Activated gamma-delta T cell (primary cell): ENCODE measurements at regions not wholly inside any gene's neighbourhood (a gene's known extent, or its start where the extent isn't known, plus 50 kb on each side); places are given as distances from the start of the nearest gene placed in this dataset.

Source experiments
- DNase-seq: peaks from one replicate; lab custom pipeline; 2025; lab: John Stamatoyannopoulos, UW

DNA sequence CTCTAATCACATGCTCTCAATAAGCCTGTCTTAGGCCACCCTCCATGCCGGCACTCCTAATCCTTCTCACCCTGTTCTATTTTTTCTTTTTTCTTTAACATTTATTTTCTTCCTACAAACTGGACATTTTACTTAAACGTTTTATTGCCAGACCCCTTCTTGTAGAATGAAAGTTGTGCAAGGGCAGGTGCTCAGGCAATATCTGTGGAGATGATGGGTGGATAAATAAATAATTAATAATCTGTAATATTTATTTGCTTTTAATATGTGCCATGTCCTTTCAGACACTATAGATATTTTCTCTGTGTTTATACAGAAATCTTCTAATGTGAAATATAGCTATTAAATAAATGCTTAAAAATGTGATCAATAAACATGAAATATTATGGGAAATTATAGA, 815.7 kb upstream of the MIR17HG start:
- no peak for DNase-seq

DNA sequence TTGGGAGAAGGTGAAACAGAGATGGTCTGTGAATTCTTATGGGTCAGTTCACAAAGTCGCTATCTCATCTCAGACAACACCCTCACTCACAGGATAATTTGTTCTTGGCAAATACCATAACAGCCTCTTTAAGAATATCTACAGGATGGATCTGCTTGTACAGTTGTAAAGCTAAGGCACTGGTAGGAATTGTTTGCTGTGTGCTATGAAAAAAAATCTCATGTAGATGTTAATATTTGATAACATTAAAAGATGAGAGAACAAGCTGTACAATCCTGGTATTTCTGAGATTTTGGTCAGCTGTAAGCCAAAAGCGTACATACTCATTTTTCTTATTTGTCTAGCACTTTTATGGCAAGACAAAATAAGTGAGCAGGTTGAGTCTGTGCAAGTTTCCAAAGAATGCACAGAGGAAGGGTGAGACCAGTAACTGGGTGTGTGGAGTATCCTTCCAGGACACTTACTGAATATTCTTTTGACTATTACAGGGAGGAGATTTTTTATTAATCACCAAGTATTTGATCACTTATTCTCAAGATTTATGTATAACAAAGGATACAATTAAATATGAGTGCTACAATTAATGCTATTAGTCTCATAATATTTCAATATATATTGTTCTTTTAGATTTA, 814.5 kb upstream of the MIR17HG start:
- DNase-seq = no peak

- DNase-seq = no peak
These were observed 813.6 kb upstream of the MIR17HG start for GRCh38 chr13:90533866-90534265.

- no peak for DNase-seq
These were observed 812.7 kb upstream of the MIR17HG start for GRCh38 chr13:90534617-90535370.

DNA sequence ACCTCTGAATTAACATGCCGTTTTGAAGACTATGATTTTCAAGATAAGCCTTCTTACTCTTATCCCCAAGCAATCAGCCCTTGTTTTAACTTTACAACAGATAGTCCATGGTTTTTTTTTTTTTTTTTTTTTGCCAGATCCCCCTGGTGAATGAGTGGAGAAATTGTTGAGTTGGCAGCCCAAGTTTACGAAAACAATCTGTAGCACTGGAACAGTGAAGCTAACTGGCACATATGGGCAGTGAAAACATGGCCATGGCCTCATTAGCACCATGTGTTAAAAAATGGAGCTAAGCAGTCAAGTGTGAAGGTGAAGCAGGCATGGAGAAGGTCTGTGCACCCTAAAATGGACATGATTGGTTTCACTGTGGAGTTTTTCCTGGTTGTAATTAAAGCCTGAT, 812.1 kb upstream of the MIR17HG start:
- DNase-seq = no peak

DNA sequence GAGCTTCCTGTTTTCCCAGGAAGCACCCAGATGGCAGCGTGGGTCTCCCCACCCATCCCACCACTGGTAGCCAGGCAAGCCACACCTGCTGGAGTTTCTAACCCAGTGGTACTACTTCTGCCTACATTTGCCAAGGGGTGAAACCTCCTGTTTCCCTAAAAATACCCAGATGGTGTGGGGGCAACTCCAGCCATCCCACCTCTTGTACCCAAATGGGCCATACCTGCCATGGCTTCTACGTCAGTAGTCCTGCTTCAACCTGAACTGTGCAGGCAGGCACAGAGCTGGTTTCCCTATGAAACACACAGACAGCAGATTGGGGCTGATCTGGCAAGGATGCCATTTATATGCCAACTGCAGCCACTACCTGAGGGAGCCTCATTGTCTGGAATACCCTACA, 809.4 kb upstream of the MIR17HG start:
- no peak for DNase-seq

DNA sequence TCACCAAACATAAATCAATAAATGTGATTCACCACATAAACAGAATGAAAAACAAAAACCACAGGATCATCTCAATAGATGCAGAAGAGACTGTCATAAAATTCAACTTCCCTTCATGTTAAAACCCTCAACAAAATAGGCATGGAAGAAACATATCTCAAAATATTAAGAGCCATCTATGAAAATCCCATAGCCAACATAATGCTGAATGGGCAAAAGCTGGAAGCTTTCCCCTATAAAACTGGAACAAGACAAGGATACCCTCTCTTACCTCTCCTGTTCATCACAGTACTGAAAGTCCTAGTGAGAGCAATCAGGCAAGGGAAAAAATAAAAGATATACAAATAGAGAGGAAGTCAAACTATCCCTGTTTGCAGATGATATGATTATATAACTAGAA, 806.1 kb upstream of the MIR17HG start:
- no peak for DNase-seq

DNA sequence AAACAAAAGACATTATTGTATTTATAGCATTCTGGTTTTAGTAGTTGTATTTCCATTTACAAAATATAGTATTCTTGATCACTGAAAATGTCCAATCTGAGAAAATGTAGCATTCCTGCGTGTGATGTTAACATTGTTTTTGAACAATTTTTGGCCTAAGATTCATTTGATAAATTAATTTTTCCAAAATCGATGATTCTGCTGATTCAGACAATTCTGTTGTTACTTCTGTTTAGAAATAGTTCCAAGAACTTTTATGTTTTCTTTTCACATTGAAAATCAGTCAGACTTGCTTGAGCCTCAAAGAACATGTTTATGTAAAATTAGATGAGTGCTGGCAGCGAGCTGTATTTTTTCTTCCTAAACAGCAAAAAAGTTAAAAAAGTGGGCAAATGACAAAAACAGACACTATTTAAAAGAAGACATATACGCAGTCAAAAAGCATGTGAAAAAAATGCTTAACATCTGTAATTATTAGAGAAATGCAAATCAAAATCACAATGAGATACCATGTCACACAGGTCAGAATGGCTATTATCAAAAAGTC, 804.5 kb upstream of the MIR17HG start:
- DNase-seq = no peak

- DNase-seq = no peak
These were observed 802.2 kb upstream of the MIR17HG start for GRCh38 chr13:90545070-90545840.

GRCh38 chr13:90547272-90547790, 800.2 kb upstream of the MIR17HG start:
- no peak for DNase-seq

- DNase-seq = no peak
These were observed 796.2 kb upstream of the MIR17HG start for GRCh38 chr13:90551253-90551652.

- no peak for DNase-seq
These were observed 794.8 kb upstream of the MIR17HG start for GRCh38 chr13:90552702-90553101.

- no peak for DNase-seq
These were observed 794.3 kb upstream of the MIR17HG start for GRCh38 chr13:90553159-90553558.

GRCh38 chr13:90557626-90558025, 789.9 kb upstream of the MIR17HG start:
- DNase-seq = no peak

GRCh38 chr13:90562443-90562842, 785.0 kb upstream of the MIR17HG start:
- no peak for DNase-seq

DNA sequence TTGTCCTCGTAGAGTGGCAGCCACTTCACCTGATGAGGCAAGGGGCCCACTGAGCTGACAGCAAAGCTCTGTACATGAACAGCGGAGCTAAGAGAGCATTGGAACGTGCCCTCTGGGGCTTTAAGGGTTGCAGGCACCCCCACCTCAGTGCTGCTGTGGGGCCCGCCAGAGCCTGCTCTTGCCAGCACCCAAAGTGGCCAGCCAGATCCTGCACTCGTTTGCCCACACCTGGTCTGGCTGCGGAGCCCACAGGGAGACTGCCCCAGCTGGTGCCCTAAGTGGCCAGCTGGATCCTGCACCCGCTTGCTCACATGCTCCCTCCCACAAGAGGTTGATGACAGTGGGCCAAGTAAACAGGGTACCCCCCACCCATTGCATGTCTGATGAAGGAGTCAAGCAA, 783.4 kb upstream of the MIR17HG start:
- DNase-seq = no peak

DNA sequence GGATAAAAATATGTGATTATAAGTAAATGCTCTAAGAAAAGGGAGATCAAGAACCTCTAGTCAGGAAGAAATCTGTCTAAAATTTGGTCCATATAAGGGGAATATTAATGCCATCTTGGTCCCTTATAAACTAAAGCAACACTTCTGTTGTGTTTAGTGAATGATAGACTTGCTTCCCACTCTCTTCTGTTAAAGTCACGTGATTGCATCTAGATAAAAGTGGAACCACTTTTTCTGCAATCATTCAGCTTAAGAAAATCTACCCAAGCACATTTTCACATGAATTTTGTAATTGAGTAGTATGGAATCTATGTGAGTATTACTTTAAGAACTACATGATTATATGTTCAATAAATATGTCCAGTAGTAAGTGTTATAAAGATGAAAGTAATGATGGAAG, 782.9 kb upstream of the MIR17HG start:
- DNase-seq = no peak

- DNase-seq = no peak
These were observed 781.3 kb upstream of the MIR17HG start for GRCh38 chr13:90565985-90566713.

DNA sequence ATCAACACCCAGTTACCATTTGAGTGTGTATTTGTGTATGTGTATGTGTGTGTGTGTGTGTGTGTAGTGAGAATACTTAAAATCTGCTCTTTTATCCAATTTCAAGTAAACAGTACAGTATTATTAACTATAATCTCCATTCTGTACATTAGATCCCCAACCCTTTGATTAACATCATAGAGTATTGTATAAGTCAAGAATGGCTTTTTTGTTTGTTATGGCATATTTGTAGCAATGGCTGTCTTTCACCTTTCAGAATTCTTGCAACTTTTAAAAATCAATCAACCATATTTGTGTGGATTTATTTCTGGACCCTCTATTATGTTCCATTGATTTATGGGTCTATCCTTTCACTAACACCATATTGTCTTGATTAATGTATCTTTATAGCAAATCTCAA, 779.3 kb upstream of the MIR17HG start:
- DNase-seq = no peak

DNA sequence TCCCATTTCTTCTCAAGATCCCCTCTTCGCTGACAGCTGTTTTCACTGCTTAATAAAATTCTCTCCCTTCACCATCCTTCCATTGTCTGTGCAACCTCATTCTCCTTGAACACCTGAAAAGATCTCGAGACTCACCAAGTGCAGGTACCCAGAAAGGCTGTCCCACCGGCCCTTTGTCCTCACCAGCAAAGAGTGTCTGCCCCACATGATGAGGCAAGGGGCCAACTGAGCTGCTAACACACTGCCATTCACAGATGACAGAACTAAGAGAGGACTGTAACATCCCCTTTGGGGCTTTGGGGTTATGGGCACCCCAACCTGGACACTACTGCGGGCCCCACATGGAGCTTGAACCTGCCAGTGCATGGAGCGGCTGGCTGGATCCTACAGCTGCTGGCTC, 771.4 kb upstream of the MIR17HG start:
- DNase-seq = no peak

DNA sequence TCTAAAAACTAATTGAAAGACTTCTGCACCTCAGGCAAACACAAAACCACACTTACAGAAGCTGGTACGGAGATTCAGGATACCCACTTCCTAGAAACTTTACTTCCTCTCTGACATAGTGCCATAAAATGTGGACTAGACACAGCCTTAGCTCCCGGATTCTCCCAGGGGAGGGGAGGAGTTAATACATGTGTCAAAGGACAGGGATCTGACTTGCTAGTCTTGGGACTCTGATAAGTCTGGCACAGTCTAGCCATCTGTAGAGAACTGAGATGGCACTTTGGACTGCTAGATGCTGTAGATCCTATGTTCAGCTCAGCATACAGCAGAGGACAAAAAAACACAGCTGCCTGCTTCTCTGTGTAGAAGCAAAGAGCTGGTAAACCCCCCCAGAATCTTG, 769.8 kb upstream of the MIR17HG start:
- DNase-seq = no peak

DNA sequence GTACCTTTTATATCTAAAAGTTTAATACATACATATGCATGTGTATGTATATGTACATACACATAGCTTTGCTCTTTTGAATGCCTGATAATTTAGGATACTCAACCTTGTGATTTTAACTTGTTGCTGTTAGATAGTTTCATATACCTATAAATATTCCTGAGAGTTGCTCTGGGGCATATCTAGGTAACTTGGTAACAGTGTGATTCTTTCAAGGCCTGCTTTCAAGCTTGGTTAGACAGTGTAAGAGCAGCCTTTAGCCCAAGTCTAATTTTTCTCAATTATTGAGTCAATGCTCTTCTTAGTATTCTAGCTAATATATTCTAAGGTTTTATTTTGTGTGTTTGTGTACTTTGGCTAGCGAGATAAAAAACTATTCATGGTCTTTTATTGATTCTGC, 762.1 kb upstream of the MIR17HG start:
- no peak for DNase-seq
